ENCODE measurements at regions not wholly inside any gene's neighbourhood (a gene's known extent, or its start where the extent isn't known, plus 50 kb on each side); places are given as distances from the start of the nearest gene placed in this dataset.

DNA sequence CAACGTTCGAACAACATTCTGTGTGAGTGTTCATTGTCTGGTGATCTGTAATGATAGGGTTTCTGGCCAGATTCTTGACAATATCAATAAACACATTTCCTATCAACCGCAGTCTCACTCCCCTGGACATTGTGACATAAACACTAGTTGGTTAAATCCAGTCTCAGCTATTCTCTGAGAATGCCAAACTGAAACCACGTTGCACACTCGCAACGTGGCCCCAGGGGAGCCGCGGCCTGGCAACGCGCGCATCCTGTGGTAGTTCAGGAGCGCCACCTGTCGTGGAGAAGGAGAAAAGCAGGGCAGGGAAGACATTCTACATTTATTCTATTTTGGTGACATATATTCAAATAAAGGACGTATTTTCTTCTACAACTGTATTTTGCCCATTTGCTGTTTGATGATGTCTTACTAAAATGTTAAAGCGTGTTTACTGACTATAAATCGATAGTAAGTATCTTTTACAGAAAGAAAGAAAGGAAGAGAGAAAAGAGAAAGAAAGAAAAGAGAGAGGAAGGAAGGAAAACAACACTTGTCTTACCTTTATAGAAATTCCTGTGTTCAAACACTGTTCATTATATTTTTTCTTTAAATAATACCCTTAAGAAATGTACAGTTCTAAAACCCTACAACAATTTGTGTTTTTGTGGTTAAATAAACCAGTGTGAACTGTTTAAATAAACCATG lies 738.3 kb upstream of the FRG1 start:
- peaks cover 0 to 3% of the 10 kb centered on the region in 2 experiments for H3K27me3 ChIP-seq (ENCODE audit: control insufficient read depth in 1 of 2, insufficient read depth in 1 of 2, low read length in 2 of 2)
- no peak overlapping the region for H2BK15ac ChIP-seq (ENCODE audit: low read depth, poor library complexity, severe bottlenecking)
- H3K18ac ChIP-seq (ENCODE audit: low read depth in 1 of 2, low read length in 2 of 2) = no peak overlapping the region
- DNase-seq = peak; percentile 85
- no peak overlapping the region for H3K14ac ChIP-seq (ENCODE audit: low read length in 2 of 2)
- no peak overlapping the region for H3K23ac ChIP-seq (ENCODE audit: low read length in 2 of 2)
- H3K4me1 ChIP-seq (ENCODE audit: control insufficient read depth, insufficient read depth, low read depth, low read length) = peaks cover 1% of the 10 kb centered on the region
- peak overlapping the region; percentile 61 for H3K4me2 ChIP-seq (ENCODE audit: low read length, poor library complexity, severe bottlenecking)
- no peak overlapping the region for H3K27ac ChIP-seq (ENCODE audit: low read length, poor library complexity, severe bottlenecking)
- H2AFZ ChIP-seq (ENCODE audit: low read depth, low read length) = no peak overlapping the region
- H2AK5ac ChIP-seq (ENCODE audit: low read length, severe bottlenecking) = no peak overlapping the region
- 0% methylated on average over 9 of the region's 16 CpGs for WGBS
- H2BK120ac ChIP-seq (ENCODE audit: low read depth, low read length) = no peak overlapping the region
- H3K79me1 ChIP-seq (replicated peaks; ENCODE audit: low read length, poor library complexity, severe bottlenecking) = no peaks in the 10 kb centered on the region
- H3K4ac ChIP-seq (ENCODE audit: low read depth in 1 of 2, low read length in 2 of 2) = no peak overlapping the region
- no peaks in the 10 kb centered on the region for H3K9me3 ChIP-seq (ENCODE audit: control insufficient read depth, low read length)
- no peak overlapping the region for H2BK5ac ChIP-seq (ENCODE audit: low read depth, low read length, poor library complexity, severe bottlenecking)
- no peak overlapping the region for H4K91ac ChIP-seq (ENCODE audit: low read length)
- peak overlapping the region; percentile 85 for H3K9ac ChIP-seq (ENCODE audit: low read length)
- no peaks in the 10 kb centered on the region for H3K36me3 ChIP-seq (ENCODE audit: control insufficient read depth in 1 of 2, insufficient read depth in 2 of 2, low read depth in 1 of 2, low read length in 2 of 2)
- H2BK12ac ChIP-seq (ENCODE audit: low read length in 2 of 2) = no peak overlapping the region
- no peak overlapping the region for H4K8ac ChIP-seq (ENCODE audit: low read length)
- peak overlapping the region in 1 of 2 experiments; percentile 77 for H3K4me3 ChIP-seq (ENCODE audit: insufficient read depth in 1 of 2, low read depth in 1 of 2, low read length in 2 of 2)

DNA sequence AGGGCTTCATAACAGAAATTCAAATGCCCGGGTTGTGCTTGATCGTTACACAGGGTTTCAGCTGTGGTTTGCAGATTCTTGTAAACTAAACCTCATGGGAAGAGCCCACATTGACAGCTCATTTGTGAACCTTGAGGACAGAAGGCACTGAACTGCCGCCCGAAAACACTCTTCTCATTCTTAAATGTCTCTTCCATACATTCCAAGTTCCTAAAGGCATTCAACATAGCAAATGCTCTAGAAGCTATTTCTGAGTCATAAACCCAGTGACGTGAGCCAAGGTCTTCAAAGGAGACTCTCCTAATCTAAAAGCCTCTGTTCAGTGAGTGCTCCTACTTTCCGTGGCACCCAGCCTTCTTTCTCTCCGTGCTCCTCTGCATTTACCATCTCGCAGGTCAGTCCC lies 737.8 kb upstream of the FRG1 start:
- Histone ChIP-seq H3K36me3 (ENCODE audit: control insufficient read depth in 1 of 2, insufficient read depth in 2 of 2, low read depth in 1 of 2, low read length in 2 of 2) (no peaks in the 10 kb centered on the region), H3K4me2 (ENCODE audit: low read length, poor library complexity, severe bottlenecking) (peak overlapping the region; percentile 7), H3K4me3 (ENCODE audit: insufficient read depth in 1 of 2, low read depth in 1 of 2, low read length in 2 of 2) (peak overlapping the region in 1 of 2 experiments; percentile 77), H2AK5ac (ENCODE audit: low read length, severe bottlenecking) (no peak overlapping the region), H3K23ac (ENCODE audit: low read length in 2 of 2) (no peak overlapping the region), H2BK12ac (ENCODE audit: low read length in 2 of 2) (peak overlapping the region in 1 of 2 experiments; percentile 59), H3K9me3 (ENCODE audit: control insufficient read depth, low read length) (no peaks in the 10 kb centered on the region), H3K14ac (ENCODE audit: low read length in 2 of 2) (no peak overlapping the region), H3K4me1 (ENCODE audit: control insufficient read depth, insufficient read depth, low read depth, low read length) (peaks cover 1% of the 10 kb centered on the region), H2BK5ac (ENCODE audit: low read depth, low read length, poor library complexity, severe bottlenecking) (no peak overlapping the region), H3K4ac (ENCODE audit: low read depth in 1 of 2, low read length in 2 of 2) (peak overlapping the region in 1 of 2 experiments; percentile 60), H2BK120ac (ENCODE audit: low read depth, low read length) (no peak overlapping the region), H4K8ac (ENCODE audit: low read length) (no peak overlapping the region), H2AFZ (ENCODE audit: low read depth, low read length) (no peak overlapping the region), H3K79me1 (replicated peaks; ENCODE audit: low read length, poor library complexity, severe bottlenecking) (no peaks in the 10 kb centered on the region), H3K27ac (ENCODE audit: low read length, poor library complexity, severe bottlenecking) (no peak overlapping the region), H3K18ac (ENCODE audit: low read depth in 1 of 2, low read length in 2 of 2) (peak overlapping the region in 1 of 2 experiments; percentile 75), H3K9ac (ENCODE audit: low read length) (peak overlapping the region; percentile 85), H3K27me3 (ENCODE audit: control insufficient read depth in 1 of 2, insufficient read depth in 1 of 2, low read length in 2 of 2) (peaks cover 0 to 3% of the 10 kb centered on the region in 2 experiments), H2BK15ac (ENCODE audit: low read depth, poor library complexity, severe bottlenecking) (no peak overlapping the region), H4K91ac (ENCODE audit: low read length) (no peak overlapping the region)
- 29% methylated on average over 8 of the region's 8 CpGs for WGBS
- peak; percentile 81 for DNase-seq

DNA sequence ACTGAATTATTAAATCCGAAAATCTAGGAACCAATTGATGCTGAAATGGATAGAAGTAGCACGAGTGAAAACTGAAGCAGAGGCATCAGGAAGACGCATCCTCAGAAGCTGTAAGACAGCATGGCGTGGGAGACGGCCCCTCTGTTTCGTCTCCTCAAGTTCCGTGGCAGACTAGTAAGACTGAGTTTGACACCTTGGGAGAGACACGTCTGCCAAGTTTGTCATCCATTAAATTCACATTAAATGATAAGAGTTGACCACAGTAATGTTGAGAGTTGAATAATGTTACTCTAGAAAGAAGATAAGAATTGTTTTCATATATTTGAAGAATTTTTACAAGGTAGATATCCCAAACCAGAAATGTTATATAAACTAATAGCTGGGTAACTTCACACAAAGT lies 736.1 kb upstream of the FRG1 start:
- WGBS = 95% methylated on average over 8 of the region's 8 CpGs
- Histone ChIP-seq H3K79me1 (replicated peaks; ENCODE audit: low read length, poor library complexity, severe bottlenecking) (no peaks in the 10 kb centered on the region), H3K4me3 (ENCODE audit: insufficient read depth in 1 of 2, low read depth in 1 of 2, low read length in 2 of 2) (no peak overlapping the region), H4K8ac (ENCODE audit: low read length) (no peak overlapping the region), H3K4ac (ENCODE audit: low read depth in 1 of 2, low read length in 2 of 2) (no peak overlapping the region), H3K9me3 (ENCODE audit: control insufficient read depth, low read length) (no peaks in the 10 kb centered on the region), H3K27me3 (ENCODE audit: control insufficient read depth in 1 of 2, insufficient read depth in 1 of 2, low read length in 2 of 2) (peaks cover 0 to 3% of the 10 kb centered on the region in 2 experiments), H3K27ac (ENCODE audit: low read length, poor library complexity, severe bottlenecking) (no peak overlapping the region), H2BK15ac (ENCODE audit: low read depth, poor library complexity, severe bottlenecking) (no peak overlapping the region), H3K4me1 (ENCODE audit: control insufficient read depth, insufficient read depth, low read depth, low read length) (peaks cover 1% of the 10 kb centered on the region), H3K18ac (ENCODE audit: low read depth in 1 of 2, low read length in 2 of 2) (no peak overlapping the region), H2AK5ac (ENCODE audit: low read length, severe bottlenecking) (no peak overlapping the region), H2BK5ac (ENCODE audit: low read depth, low read length, poor library complexity, severe bottlenecking) (no peak overlapping the region), H3K9ac (ENCODE audit: low read length) (no peak overlapping the region), H2BK120ac (ENCODE audit: low read depth, low read length) (no peak overlapping the region), H3K4me2 (ENCODE audit: low read length, poor library complexity, severe bottlenecking) (no peak overlapping the region), H2BK12ac (ENCODE audit: low read length in 2 of 2) (no peak overlapping the region), H3K23ac (ENCODE audit: low read length in 2 of 2) (no peak overlapping the region), H3K14ac (ENCODE audit: low read length in 2 of 2) (no peak overlapping the region), H2AFZ (ENCODE audit: low read depth, low read length) (no peak overlapping the region), H4K91ac (ENCODE audit: low read length) (no peak overlapping the region), H3K36me3 (ENCODE audit: control insufficient read depth in 1 of 2, insufficient read depth in 2 of 2, low read depth in 1 of 2, low read length in 2 of 2) (no peaks in the 10 kb centered on the region)
- DNase-seq = no peak

DNA sequence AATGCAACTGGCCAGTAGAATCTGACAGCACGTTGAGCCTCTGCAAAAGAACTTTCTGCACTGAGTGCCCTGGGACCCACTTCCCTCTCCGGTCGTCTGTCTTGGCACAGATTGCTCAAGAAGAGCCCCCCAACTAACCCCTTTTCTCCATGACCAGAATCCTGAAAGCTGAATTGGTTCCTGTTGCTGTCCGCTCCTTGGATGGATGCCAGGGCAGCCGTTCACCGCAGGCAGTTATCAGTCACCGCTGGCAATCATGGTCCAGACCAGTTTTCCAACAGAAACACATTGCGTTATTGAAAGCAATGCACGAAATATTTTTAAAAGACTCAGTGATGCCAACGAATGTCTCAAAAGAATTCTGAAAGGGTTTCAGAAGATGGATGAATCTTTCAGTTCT lies 733.7 kb upstream of the FRG1 start:
- Histone ChIP-seq H3K4me3 (ENCODE audit: insufficient read depth in 1 of 2, low read depth in 1 of 2, low read length in 2 of 2) (no peak overlapping the region), H2BK120ac (ENCODE audit: low read depth, low read length) (no peak overlapping the region), H3K14ac (ENCODE audit: low read length in 2 of 2) (no peak overlapping the region), H2AFZ (ENCODE audit: low read depth, low read length) (no peak overlapping the region), H3K4ac (ENCODE audit: low read depth in 1 of 2, low read length in 2 of 2) (no peak overlapping the region), H3K79me1 (replicated peaks; ENCODE audit: low read length, poor library complexity, severe bottlenecking) (no peaks in the 10 kb centered on the region), H2BK15ac (ENCODE audit: low read depth, poor library complexity, severe bottlenecking) (peak overlapping the region; percentile 73), H4K91ac (ENCODE audit: low read length) (no peak overlapping the region), H2BK12ac (ENCODE audit: low read length in 2 of 2) (no peak overlapping the region), H3K18ac (ENCODE audit: low read depth in 1 of 2, low read length in 2 of 2) (no peak overlapping the region), H3K9ac (ENCODE audit: low read length) (no peak overlapping the region), H3K27me3 (ENCODE audit: control insufficient read depth in 1 of 2, insufficient read depth in 1 of 2, low read length in 2 of 2) (no peaks in the 10 kb centered on the region), H2AK5ac (ENCODE audit: low read length, severe bottlenecking) (no peak overlapping the region), H4K8ac (ENCODE audit: low read length) (no peak overlapping the region), H3K4me1 (ENCODE audit: control insufficient read depth, insufficient read depth, low read depth, low read length) (peaks cover 1% of the 10 kb centered on the region), H3K27ac (ENCODE audit: low read length, poor library complexity, severe bottlenecking) (no peak overlapping the region), H3K23ac (ENCODE audit: low read length in 2 of 2) (no peak overlapping the region), H3K36me3 (ENCODE audit: control insufficient read depth in 1 of 2, insufficient read depth in 2 of 2, low read depth in 1 of 2, low read length in 2 of 2) (no peaks in the 10 kb centered on the region), H3K4me2 (ENCODE audit: low read length, poor library complexity, severe bottlenecking) (no peak overlapping the region), H2BK5ac (ENCODE audit: low read depth, low read length, poor library complexity, severe bottlenecking) (no peak overlapping the region), H3K9me3 (ENCODE audit: control insufficient read depth, low read length) (no peaks in the 10 kb centered on the region)
- DNase-seq = no peak
- 98% methylated on average over 9 of the region's 10 CpGs for WGBS
